Activated CD8-positive, alpha-beta T cell treated with anti-CD3 and anti-CD28 coated beads, Interleukin-2, amount 10 ng/mL, durations not matched to agents 7 days and 5 days (primary cell): ENCODE measurements at regions not wholly inside any gene's neighbourhood (a gene's known extent, or its start where the extent isn't known, plus 50 kb on each side); places are given as distances from the start of the nearest gene placed in this dataset.

ENCODE experiments used
- ATAC-seq: fragments of 150-1000 bp; cut with Tn5 transposase; one replicate; pipeline ENCODE4 v1.10.0; 2021; ENCODE audit warnings: moderate library complexity
- CTCF ChIA-PET: fragments of 350-600 bp; sonication (Branson Sonifier 250); formaldehyde crosslinking; loops from one replicate; lab custom pipeline; 2021; ENCODE audit warnings: antibody characterized with exemption; lab: Charles Lee
- POLR2A ChIA-PET: fragments of 350-600 bp; sonication (Branson Sonifier 250); formaldehyde crosslinking; loops from one replicate; lab custom pipeline; 2021; ENCODE audit warnings: antibody characterized with exemption; lab: Charles Lee
- DNase-seq: peaks from one replicate; pipeline ENCODE4 v3.0.0-alpha.2; 2020
- H3K27ac Mint-ChIP-seq: one replicate; pipeline ENCODE4 v1.8.0; 2021; ENCODE audit warnings: mild to moderate bottlenecking, mixed read lengths
- H3K27me3 Mint-ChIP-seq: one replicate; pipeline ENCODE4 v1.8.0; 2021; ENCODE audit warnings: low read depth, mixed read lengths
- H3K36me3 Mint-ChIP-seq: one replicate; pipeline ENCODE4 v1.8.0; 2021; ENCODE audit warnings: low read depth, mixed read lengths
- H3K4me1 Mint-ChIP-seq: one replicate; pipeline ENCODE4 v1.8.0; 2021; ENCODE audit warnings: low read depth, mixed read lengths
- H3K4me3 Mint-ChIP-seq: one replicate; pipeline ENCODE4 v1.8.0; 2021; ENCODE audit warnings: mild to moderate bottlenecking, mixed read lengths
- H3K9me3 Mint-ChIP-seq: one replicate; pipeline ENCODE4 v1.8.0; 2022; ENCODE audit warnings: mixed read lengths; ENCODE audit not compliant: insufficient read depth

- no peaks in the 10 kb centered on the region for H3K36me3 Mint-ChIP-seq
- ChIA-PET CTCF (no interaction called here), POLR2A (no interaction called here)
- peaks cover 2% of the 10 kb centered on the region for H3K27me3 Mint-ChIP-seq
- no peaks in the 10 kb centered on the region for H3K4me1 Mint-ChIP-seq
- H3K9me3 Mint-ChIP-seq: no peaks in the 10 kb centered on the region
- DNase-seq (no peak), ATAC-seq (no peak)
- H3K4me3 Mint-ChIP-seq: no peak overlapping the region
- no peak overlapping the region for H3K27ac Mint-ChIP-seq
Measured at GRCh38 chr17:62193249-62193648, 128.2 kb upstream of the MED13 start.

GRCh38 chr17:62191390-62192361, 126.6 kb upstream of the MED13 start:
- Mint-ChIP-seq H3K4me3 (no peak overlapping the region), H3K4me1 (no peaks in the 10 kb centered on the region), H3K9me3 (no peaks in the 10 kb centered on the region), H3K27ac (no peak overlapping the region), H3K27me3 (peaks cover 2% of the 10 kb centered on the region), H3K36me3 (no peaks in the 10 kb centered on the region)
- POLR2A ChIA-PET: no interaction called here
- CTCF ChIA-PET: no interaction called here
- DNase-seq (no peak), ATAC-seq (no peak)

- ATAC-seq (no peak), DNase-seq (no peak)
- ChIA-PET POLR2A (no interaction called here), CTCF (no interaction called here)
- H3K27me3 Mint-ChIP-seq: no peaks in the 10 kb centered on the region
- H3K9me3 Mint-ChIP-seq: no peaks in the 10 kb centered on the region
- no peak overlapping the region for H3K27ac Mint-ChIP-seq
- H3K4me1 Mint-ChIP-seq: no peaks in the 10 kb centered on the region
- no peaks in the 10 kb centered on the region for H3K36me3 Mint-ChIP-seq
- no peak overlapping the region for H3K4me3 Mint-ChIP-seq
Measured at GRCh38 chr17:62189377-62189776, 124.3 kb upstream of the MED13 start.

- Mint-ChIP-seq H3K4me1 (no peaks in the 10 kb centered on the region), H3K27ac (no peak overlapping the region), H3K27me3 (no peaks in the 10 kb centered on the region), H3K36me3 (no peaks in the 10 kb centered on the region), H3K4me3 (no peak overlapping the region), H3K9me3 (no peaks in the 10 kb centered on the region)
- no peak for DNase-seq
- ATAC-seq: no peak
- CTCF ChIA-PET: no interaction called here
- POLR2A ChIA-PET: no interaction called here
Measured at GRCh38 chr17:62188713-62189112, 123.6 kb upstream of the MED13 start.

- DNase-seq (no peak), ATAC-seq (no peak)
- POLR2A ChIA-PET: no interaction called here
- Mint-ChIP-seq H3K27me3 (no peaks in the 10 kb centered on the region), H3K9me3 (no peaks in the 10 kb centered on the region), H3K4me1 (no peaks in the 10 kb centered on the region), H3K36me3 (no peaks in the 10 kb centered on the region), H3K27ac (no peak overlapping the region), H3K4me3 (no peak overlapping the region)
- CTCF ChIA-PET: no interaction called here
Measured at GRCh38 chr17:62187681-62188080, 122.6 kb upstream of the MED13 start.

- H3K27me3 Mint-ChIP-seq: no peaks in the 10 kb centered on the region
- H3K9me3 Mint-ChIP-seq: no peaks in the 10 kb centered on the region
- no peaks in the 10 kb centered on the region for H3K4me1 Mint-ChIP-seq
- ChIA-PET POLR2A (no interaction called here), CTCF (no interaction called here)
- ATAC-seq (no peak), DNase-seq (no peak)
- no peak overlapping the region for H3K4me3 Mint-ChIP-seq
- H3K27ac Mint-ChIP-seq: no peak overlapping the region
- H3K36me3 Mint-ChIP-seq: no peaks in the 10 kb centered on the region
Measured at GRCh38 chr17:62186841-62187240, 121.8 kb upstream of the MED13 start.

- H3K9me3 Mint-ChIP-seq: no peaks in the 10 kb centered on the region
- CTCF ChIA-PET: no interaction called here
Measured at GRCh38 chr17:62180772-62181171, 115.7 kb upstream of the MED13 start.

GRCh38 chr17:62179525-62180161, 114.6 kb upstream of the MED13 start:
- DNase-seq (no peak), ATAC-seq (no peak)
- H3K27me3 Mint-ChIP-seq: no peaks in the 10 kb centered on the region
- no peaks in the 10 kb centered on the region for H3K4me1 Mint-ChIP-seq
- H3K27ac Mint-ChIP-seq: no peak overlapping the region
- no peaks in the 10 kb centered on the region for H3K36me3 Mint-ChIP-seq
- no peak overlapping the region for H3K4me3 Mint-ChIP-seq
- CTCF ChIA-PET: no interaction called here
- POLR2A ChIA-PET: no interaction called here
- H3K9me3 Mint-ChIP-seq: no peaks in the 10 kb centered on the region

More at GRCh38 chr17:62180772-62181171, 115.7 kb upstream of the MED13 start:
- no peak overlapping the region for H3K4me3 Mint-ChIP-seq
- H3K36me3 Mint-ChIP-seq: no peaks in the 10 kb centered on the region
- POLR2A ChIA-PET: no interaction called here
- DNase-seq (no peak), ATAC-seq (no peak)
- no peaks in the 10 kb centered on the region for H3K4me1 Mint-ChIP-seq
- no peak overlapping the region for H3K27ac Mint-ChIP-seq
- H3K27me3 Mint-ChIP-seq: no peaks in the 10 kb centered on the region

- Mint-ChIP-seq H3K27ac (no peak overlapping the region), H3K4me3 (no peak overlapping the region), H3K27me3 (no peaks in the 10 kb centered on the region), H3K36me3 (no peaks in the 10 kb centered on the region), H3K9me3 (no peaks in the 10 kb centered on the region), H3K4me1 (no peaks in the 10 kb centered on the region)
- CTCF ChIA-PET: no interaction called here
- no peak for DNase-seq
- ATAC-seq: no peak
- POLR2A ChIA-PET: no interaction called here
Measured at GRCh38 chr17:62178579-62178978, 113.5 kb upstream of the MED13 start.

GRCh38 chr17:62172492-62173291, 107.6 kb upstream of the MED13 start:
- H3K27me3 Mint-ChIP-seq: peaks cover 5% of the 10 kb centered on the region
- POLR2A ChIA-PET: no interaction called here
- no peaks in the 10 kb centered on the region for H3K36me3 Mint-ChIP-seq

GRCh38 chr17:62167076-62167475, 102.0 kb upstream of the MED13 start:
- no peak for ATAC-seq

More at GRCh38 chr17:62172492-62173291, 107.6 kb upstream of the MED13 start:
- Mint-ChIP-seq H3K9me3 (no peaks in the 10 kb centered on the region), H3K4me3 (no peak overlapping the region), H3K27ac (no peak overlapping the region), H3K4me1 (no peaks in the 10 kb centered on the region)
- DNase-seq: no peak
- CTCF ChIA-PET: no interaction called here
- no peak for ATAC-seq

More at GRCh38 chr17:62167076-62167475, 102.0 kb upstream of the MED13 start:
- CTCF ChIA-PET: interaction anchor here (0.7 kb wide), 1 partner anchor 33 kb away, joined by 3 read pairs; no protein-coding TSS in a partner anchor
- POLR2A ChIA-PET: no interaction called here
- H3K9me3 Mint-ChIP-seq: no peaks in the 10 kb centered on the region
- H3K27ac Mint-ChIP-seq: no peak overlapping the region
- no peak overlapping the region for H3K4me3 Mint-ChIP-seq
- no peaks in the 10 kb centered on the region for H3K36me3 Mint-ChIP-seq
- H3K4me1 Mint-ChIP-seq: no peaks in the 10 kb centered on the region
- H3K27me3 Mint-ChIP-seq: peaks cover 6% of the 10 kb centered on the region
- no peak for DNase-seq
